BE2C (cell line): ENCODE measurements at regions not wholly inside any gene's neighbourhood (a gene's known extent, or its start where the extent isn't known, plus 50 kb on each side); places are given as distances from the start of the nearest gene placed in this dataset.
A peak's percentile ranks its signal among the peaks of the same experiment; 100 is the strongest.

ENCODE experiments used
- DNase-seq: peaks from one replicate; pipeline ENCODE4 v3.0.0-alpha.2; 2020
- H3K27me3 ChIP-seq: fragments of 250-450 bp; sonication (Bioruptor Pico); 2 replicates; pipeline ENCODE4 v1.5.1; 2020; ENCODE audit warnings: mild to moderate bottlenecking
- H3K36me3 ChIP-seq: fragments of 250-450 bp; sonication (Bioruptor Pico); 2 replicates; pipeline ENCODE4 v1.5.1; 2020; ENCODE audit warnings: mild to moderate bottlenecking
- H3K4me1 ChIP-seq: fragments of 250-450 bp; sonication (Bioruptor Pico); 2 replicates; pipeline ENCODE4 v1.5.1; 2020
- H3K4me3 ChIP-seq: 2 replicates; pipeline ENCODE4 v1.5.1; 2011; ENCODE audit warnings: low read depth, low read length
- H3K9me3 ChIP-seq: fragments of 250-450 bp; sonication (Bioruptor Pico); 2 replicates; pipeline ENCODE4 v1.5.1; 2020
- CTCF ChIP-seq: IDR thresholded peaks from 2 replicates; pipeline ENCODE4 v1.5.1; 2012; ENCODE audit warnings: mild to moderate bottlenecking, low read depth, low read length

GRCh38 chr11:116188350-116188749, 584.4 kb downstream of the BUD13 start:
- DNase-seq = no peak
- no peaks in the 10 kb centered on the region for H3K9me3 ChIP-seq
- TF ChIP-seq CTCF = no peak
- H3K27me3 ChIP-seq = no peaks in the 10 kb centered on the region
- H3K4me1 ChIP-seq = peaks cover 7% of the 10 kb centered on the region
- no peaks in the 10 kb centered on the region for H3K36me3 ChIP-seq
- no peak overlapping the region for H3K4me3 ChIP-seq

- DNase-seq = no peak
- no peak overlapping the region for H3K4me3 ChIP-seq
These were observed 585.8 kb downstream of the BUD13 start for GRCh38 chr11:116187026-116187425.

GRCh38 chr11:116185551-116185950, 587.2 kb downstream of the BUD13 start:
- Histone ChIP-seq H3K4me1 (peaks cover 16% of the 10 kb centered on the region), H3K27me3 (no peaks in the 10 kb centered on the region), H3K4me3 (no peak overlapping the region), H3K9me3 (no peaks in the 10 kb centered on the region), H3K36me3 (no peaks in the 10 kb centered on the region)
- no peak for TF ChIP-seq CTCF
- no peak for DNase-seq

More at GRCh38 chr11:116187026-116187425, 585.8 kb downstream of the BUD13 start:
- H3K36me3 ChIP-seq = no peaks in the 10 kb centered on the region
- no peaks in the 10 kb centered on the region for H3K9me3 ChIP-seq
- TF ChIP-seq CTCF = no peak
- H3K27me3 ChIP-seq = no peaks in the 10 kb centered on the region
- H3K4me1 ChIP-seq = peaks cover 7% of the 10 kb centered on the region

- TF ChIP-seq CTCF = no peak
- Histone ChIP-seq H3K4me3 (no peak overlapping the region), H3K4me1 (peaks cover 24% of the 10 kb centered on the region), H3K9me3 (no peaks in the 10 kb centered on the region), H3K27me3 (no peaks in the 10 kb centered on the region), H3K36me3 (no peaks in the 10 kb centered on the region)
- DNase-seq = no peak
These were observed 588.0 kb downstream of the BUD13 start for GRCh38 chr11:116184763-116185162.

GRCh38 chr11:116182356-116182966, 590.3 kb downstream of the BUD13 start:
- DNase-seq = no peak
- Histone ChIP-seq H3K4me1 (peaks cover 25% of the 10 kb centered on the region), H3K27me3 (no peaks in the 10 kb centered on the region), H3K9me3 (no peaks in the 10 kb centered on the region), H3K4me3 (no peak overlapping the region), H3K36me3 (no peaks in the 10 kb centered on the region)
- TF ChIP-seq CTCF = no peak

GRCh38 chr11:116180806-116181600, 591.8 kb downstream of the BUD13 start:
- peak; percentile 87 for DNase-seq
- H3K4me3 ChIP-seq = no peak overlapping the region
- H3K4me1 ChIP-seq = peaks cover 25% of the 10 kb centered on the region
- TF ChIP-seq CTCF = 0 out of 2 replicates have a peak, but pooled peaks have one; percentile 3
- H3K9me3 ChIP-seq = no peaks in the 10 kb centered on the region
- no peaks in the 10 kb centered on the region for H3K36me3 ChIP-seq
- no peaks in the 10 kb centered on the region for H3K27me3 ChIP-seq
